Choroid plexus epithelial cell (primary cell): ENCODE measurements at regions not wholly inside any gene's neighbourhood (a gene's known extent, or its start where the extent isn't known, plus 50 kb on each side); places are given as distances from the start of the nearest gene placed in this dataset.

Experiments
- DNase-seq: peaks from one replicate; pipeline ENCODE4 v3.0.0-alpha.2; 2010; ENCODE audit warnings: low read depth
- H3K4me3 ChIP-seq: 2 replicates; pipeline ENCODE4 v1.5.1; 2011; ENCODE audit warnings: low read depth, mild to moderate bottlenecking, control low read depth, low read length, moderate library complexity
- CTCF ChIP-seq: conservative IDR thresholded peaks from 2 replicates; pipeline ENCODE4 v1.5.1; 2011; ENCODE audit warnings: low read depth, mild to moderate bottlenecking, control low read depth, inconsistent platforms, low read length, moderate library complexity

GRCh38 chr11:69231466-69232018 is 62.4 kb upstream of the MYEOV start:
- TF ChIP-seq CTCF, result no peak
- DNase-seq, result no peak
- no peak overlapping the region for H3K4me3 ChIP-seq

- no peak for TF ChIP-seq CTCF
- DNase-seq, result no peak
- no peak overlapping the region for H3K4me3 ChIP-seq
Measured at GRCh38 chr11:69232821-69233743, 60.9 kb upstream of the MYEOV start.

- DNase-seq, result no peak
- H3K4me3 ChIP-seq, result no peak overlapping the region
- no peak for TF ChIP-seq CTCF
Measured at GRCh38 chr11:69233744-69234570, 60.0 kb upstream of the MYEOV start.

- TF ChIP-seq CTCF, result no peak
- DNase-seq, result no peak
- H3K4me3 ChIP-seq, result no peak overlapping the region
Measured at GRCh38 chr11:69234740-69235710, 58.9 kb upstream of the MYEOV start.

GRCh38 chr11:69238573-69239351 is 55.2 kb upstream of the MYEOV start:
- TF ChIP-seq CTCF, result no peak
- no peak overlapping the region for H3K4me3 ChIP-seq
- no peak for DNase-seq

GRCh38 chr11:69239641-69240040 is 54.3 kb upstream of the MYEOV start:
- DNase-seq, result no peak
- no peak overlapping the region for H3K4me3 ChIP-seq
- TF ChIP-seq CTCF, result no peak
